ENCODE measurements at regions not wholly inside any gene's neighbourhood (a gene's known extent, or its start where the extent isn't known, plus 50 kb on each side); places are given as distances from the start of the nearest gene placed in this dataset.
A peak's percentile ranks its signal among the peaks of the same experiment; 100 is the strongest.

DNA sequence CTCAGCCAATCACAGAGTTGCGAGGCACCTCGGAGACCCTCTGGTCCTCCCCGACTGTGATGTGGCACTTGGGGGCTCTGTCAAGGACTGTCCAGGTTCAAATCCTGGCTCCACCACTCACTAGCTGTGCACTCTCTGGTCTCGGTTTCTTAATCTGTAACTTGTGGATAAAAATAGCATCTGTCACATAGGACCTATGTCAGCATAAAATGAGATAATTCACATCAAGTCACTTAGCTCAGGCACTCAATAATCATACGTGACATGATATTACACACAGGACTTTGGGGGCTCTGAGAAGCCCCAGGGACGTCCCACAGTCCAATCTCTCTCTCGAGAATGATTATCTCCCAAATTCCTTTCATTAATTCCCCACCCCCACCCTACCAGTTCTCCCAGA, 166.4 kb downstream of the COPRS start:
- DNase-seq (ENCODE audit: low spot score), result no peak
- H3K27ac ChIP-seq, result peak overlapping the region; percentile 1 to 18
- no peaks in the 10 kb centered on the region for H3K27me3 ChIP-seq
- peaks cover 0 to 59% of the 10 kb centered on the region in 2 donors for H3K4me1 ChIP-seq
- TF ChIP-seq, protein P1, sequence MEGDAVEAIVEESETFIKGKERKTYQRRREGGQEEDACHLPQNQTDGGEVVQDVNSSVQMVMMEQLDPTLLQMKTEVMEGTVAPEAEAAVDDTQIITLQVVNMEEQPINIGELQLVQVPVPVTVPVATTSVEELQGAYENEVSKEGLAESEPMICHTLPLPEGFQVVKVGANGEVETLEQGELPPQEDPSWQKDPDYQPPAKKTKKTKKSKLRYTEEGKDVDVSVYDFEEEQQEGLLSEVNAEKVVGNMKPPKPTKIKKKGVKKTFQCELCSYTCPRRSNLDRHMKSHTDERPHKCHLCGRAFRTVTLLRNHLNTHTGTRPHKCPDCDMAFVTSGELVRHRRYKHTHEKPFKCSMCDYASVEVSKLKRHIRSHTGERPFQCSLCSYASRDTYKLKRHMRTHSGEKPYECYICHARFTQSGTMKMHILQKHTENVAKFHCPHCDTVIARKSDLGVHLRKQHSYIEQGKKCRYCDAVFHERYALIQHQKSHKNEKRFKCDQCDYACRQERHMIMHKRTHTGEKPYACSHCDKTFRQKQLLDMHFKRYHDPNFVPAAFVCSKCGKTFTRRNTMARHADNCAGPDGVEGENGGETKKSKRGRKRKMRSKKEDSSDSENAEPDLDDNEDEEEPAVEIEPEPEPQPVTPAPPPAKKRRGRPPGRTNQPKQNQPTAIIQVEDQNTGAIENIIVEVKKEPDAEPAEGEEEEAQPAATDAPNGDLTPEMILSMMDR (IDR thresholded peaks at IDR 0.05), result no peak
- H3K4me3 ChIP-seq, result no peak overlapping the region
- H3K9me3 ChIP-seq, result no peaks in the 10 kb centered on the region
- H3K36me3 ChIP-seq, result no peaks in the 10 kb centered on the region

DNA sequence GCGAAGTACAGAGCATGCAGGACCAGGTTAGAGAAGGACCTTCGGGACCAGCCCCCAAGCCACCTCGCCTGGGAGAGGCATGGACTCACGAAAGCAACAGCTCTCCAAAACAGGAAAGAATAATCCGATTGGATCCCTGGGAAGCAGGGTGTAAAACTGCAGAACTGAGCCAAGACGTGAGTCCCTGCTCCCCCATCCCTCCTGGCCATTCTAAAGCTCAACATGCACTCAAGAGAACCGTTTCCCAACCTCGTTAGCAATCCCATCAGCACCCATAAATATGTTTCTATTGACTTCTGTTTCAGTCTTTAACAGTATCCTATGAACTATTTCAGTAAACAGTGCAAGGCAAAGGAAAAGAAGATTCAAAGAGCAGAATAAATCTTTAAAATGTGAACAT, 167.0 kb downstream of the COPRS start:
- Histone ChIP-seq H3K4me3 (no peak overlapping the region), H3K9me3 (no peaks in the 10 kb centered on the region), H3K27ac (peak overlapping the region; percentile 1 to 18)

DNA sequence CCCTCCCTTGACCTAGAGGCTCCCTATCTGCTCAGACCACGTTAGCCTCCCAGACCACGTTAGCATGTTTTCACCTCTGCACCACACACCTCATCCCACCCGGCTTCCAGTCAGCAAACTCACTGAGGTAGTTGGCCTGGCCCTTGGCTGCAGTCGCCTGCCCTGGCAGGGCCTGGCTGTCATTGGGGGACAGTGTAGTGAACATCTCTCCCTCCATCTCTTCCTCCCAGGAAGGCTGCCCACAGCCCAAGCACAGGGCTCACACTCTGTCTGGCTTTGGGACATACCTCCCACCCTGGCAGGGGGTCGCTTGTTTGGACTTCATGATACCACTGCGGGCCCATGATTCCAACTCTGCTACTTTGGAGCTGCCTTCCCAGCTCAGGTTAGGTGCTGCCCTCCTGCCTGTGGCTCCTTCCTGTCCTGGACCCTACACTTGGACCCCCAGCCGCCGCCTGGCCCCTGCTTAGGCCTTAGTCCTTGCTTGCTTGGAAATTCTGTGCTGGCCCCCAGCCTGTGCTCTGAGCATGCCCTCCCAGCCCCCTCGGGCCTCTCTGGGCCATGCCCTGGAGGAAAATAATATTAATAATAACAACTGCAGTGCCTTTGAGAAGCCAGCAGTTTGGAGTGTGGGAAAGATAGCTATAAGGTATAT, 167.7 kb downstream of the COPRS start:
- TF ChIP-seq, protein P1 (IDR thresholded peaks at IDR 0.05), result no peak
- no peak overlapping the region for H3K4me3 ChIP-seq
- no peaks in the 10 kb centered on the region for H3K27me3 ChIP-seq
- H3K27ac ChIP-seq, result peak overlapping the region in 1 of 2 donors; percentile 11
- no peaks in the 10 kb centered on the region for H3K9me3 ChIP-seq
- peak; percentile 34 for DNase-seq (ENCODE audit: low spot score)
- H3K36me3 ChIP-seq, result no peaks in the 10 kb centered on the region
- peaks cover 0 to 46% of the 10 kb centered on the region in 2 donors for H3K4me1 ChIP-seq

More for the DNA sequence above, 167.0 kb downstream of the COPRS start:
- DNase-seq (ENCODE audit: low spot score), result peak; percentile 28
- Histone ChIP-seq H3K4me1 (peaks cover 0 to 53% of the 10 kb centered on the region in 2 donors), H3K36me3 (no peaks in the 10 kb centered on the region), H3K27me3 (no peaks in the 10 kb centered on the region)
- TF ChIP-seq, protein P1 (IDR thresholded peaks at IDR 0.05), result no peak

GRCh38 chr17:31690151-31690551, 168.9 kb downstream of the COPRS start:
- H3K36me3 ChIP-seq, result no peaks in the 10 kb centered on the region
- no peaks in the 10 kb centered on the region for H3K9me3 ChIP-seq
- H3K4me3 ChIP-seq, result no peak overlapping the region
- TF ChIP-seq, protein P1 (IDR thresholded peaks at IDR 0.05), result no peak
- no peak for DNase-seq (ENCODE audit: low spot score)
- H3K27ac ChIP-seq, result no peak overlapping the region
- peaks cover 0 to 34% of the 10 kb centered on the region in 2 donors for H3K4me1 ChIP-seq
- no peaks in the 10 kb centered on the region for H3K27me3 ChIP-seq

DNA sequence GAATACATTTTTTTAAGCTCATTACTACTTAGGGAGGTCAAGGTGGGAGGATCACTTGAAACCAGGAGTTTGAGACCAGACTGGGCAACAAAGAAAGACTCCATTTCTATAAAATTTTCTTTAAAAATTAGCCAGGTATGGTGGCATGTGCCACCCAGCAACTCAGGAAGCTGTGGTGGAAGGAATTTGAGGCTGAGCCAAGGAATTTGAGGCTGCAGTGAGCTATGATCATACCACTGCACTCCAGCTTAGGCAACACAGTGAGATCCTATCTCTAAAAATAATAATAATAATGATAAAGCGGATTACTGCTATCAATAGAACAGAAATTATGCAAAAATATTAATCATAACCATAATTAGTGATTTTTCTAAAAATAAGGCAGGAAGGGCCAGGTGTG, 170.3 kb downstream of the COPRS start:
- no peaks in the 10 kb centered on the region for H3K9me3 ChIP-seq
- no peak overlapping the region for H3K4me3 ChIP-seq
- TF ChIP-seq, protein P1 (IDR thresholded peaks at IDR 0.05), result no peak
- no peak for DNase-seq (ENCODE audit: low spot score)
- no peaks in the 10 kb centered on the region for H3K27me3 ChIP-seq
- peaks cover 0 to 24% of the 10 kb centered on the region in 2 donors for H3K4me1 ChIP-seq
- no peaks in the 10 kb centered on the region for H3K36me3 ChIP-seq
- no peak overlapping the region for H3K27ac ChIP-seq
